ENCODE measurements at regions not wholly inside any gene's neighbourhood (a gene's known extent, or its start where the extent isn't known, plus 50 kb on each side); places are given as distances from the start of the nearest gene placed in this dataset.
"Not testable (repeated sequence)": the region's sequence is repeated elsewhere in the genome, so short reads cannot be mapped to it uniquely, and the experiment has no call there.

- Histone ChIP-seq H2AFZ (ENCODE audit: low read length) (no peak overlapping the region), H3K27ac (ENCODE audit: low read depth, low read length) (no peak overlapping the region)
- no peak for TF ChIP-seq CTCF (IDR thresholded peaks at IDR 0.05; ENCODE audit: extremely low read depth, low read depth, low read length)
These were observed 170.5 kb downstream of the UQCRFS1 start for GRCh38 chr19:29042450-29042849.

GRCh38 chr19:29040951-29041350 lies 172.0 kb downstream of the UQCRFS1 start:
- Histone ChIP-seq H3K27ac (ENCODE audit: low read depth, low read length) (no peak overlapping the region), H3K36me3 (ENCODE audit: insufficient read depth, low read length) (no peaks in the 10 kb centered on the region), H4K20me1 (ENCODE audit: insufficient read depth, low read length) (no peaks in the 10 kb centered on the region), H3K27me3 (ENCODE audit: insufficient read depth, low read length) (no peaks in the 10 kb centered on the region), H3K4me2 (ENCODE audit: insufficient read depth, low read length) (no peak overlapping the region), H3K79me2 (ENCODE audit: insufficient read depth, low read length) (no peaks in the 10 kb centered on the region), H3K4me1 (ENCODE audit: insufficient read depth, low read length) (no peaks in the 10 kb centered on the region), H2AFZ (ENCODE audit: low read length) (no peak overlapping the region), H3K9me3 (ENCODE audit: low read depth, low read length) (no peaks in the 10 kb centered on the region), H3K4me3 (ENCODE audit: insufficient read depth, low read length) (no peak overlapping the region)
- no peak for TF ChIP-seq CTCF (IDR thresholded peaks at IDR 0.05; ENCODE audit: extremely low read depth, low read depth, low read length)
- DNase-seq (ENCODE audit: insufficient read length, low spot score, missing footprints), result no peak

More at GRCh38 chr19:29042450-29042849, 170.5 kb downstream of the UQCRFS1 start:
- no peaks in the 10 kb centered on the region for H4K20me1 ChIP-seq (ENCODE audit: insufficient read depth, low read length)
- H3K27me3 ChIP-seq (ENCODE audit: insufficient read depth, low read length), result no peaks in the 10 kb centered on the region
- no peak overlapping the region for H3K4me2 ChIP-seq (ENCODE audit: insufficient read depth, low read length)
- no peaks in the 10 kb centered on the region for H3K4me1 ChIP-seq (ENCODE audit: insufficient read depth, low read length)
- no peak overlapping the region for H3K4me3 ChIP-seq (ENCODE audit: insufficient read depth, low read length)
- DNase-seq (ENCODE audit: insufficient read length, low spot score, missing footprints), result no peak
- peaks cover 3% of the 10 kb centered on the region for H3K9me3 ChIP-seq (ENCODE audit: low read depth, low read length)
- H3K79me2 ChIP-seq (ENCODE audit: insufficient read depth, low read length), result no peaks in the 10 kb centered on the region
- H3K36me3 ChIP-seq (ENCODE audit: insufficient read depth, low read length), result no peaks in the 10 kb centered on the region

GRCh38 chr19:29040292-29040691 lies 172.7 kb downstream of the UQCRFS1 start:
- Histone ChIP-seq H3K36me3 (ENCODE audit: insufficient read depth, low read length) (no peaks in the 10 kb centered on the region), H2AFZ (ENCODE audit: low read length) (no peak overlapping the region), H3K4me1 (ENCODE audit: insufficient read depth, low read length) (no peaks in the 10 kb centered on the region), H3K4me3 (ENCODE audit: insufficient read depth, low read length) (no peak overlapping the region), H3K4me2 (ENCODE audit: insufficient read depth, low read length) (no peak overlapping the region), H3K27me3 (ENCODE audit: insufficient read depth, low read length) (no peaks in the 10 kb centered on the region), H3K79me2 (ENCODE audit: insufficient read depth, low read length) (no peaks in the 10 kb centered on the region), H3K27ac (ENCODE audit: low read depth, low read length) (no peak overlapping the region), H3K9me3 (ENCODE audit: low read depth, low read length) (no peaks in the 10 kb centered on the region), H4K20me1 (ENCODE audit: insufficient read depth, low read length) (no peaks in the 10 kb centered on the region)
- TF ChIP-seq CTCF (IDR thresholded peaks at IDR 0.05; ENCODE audit: extremely low read depth, low read depth, low read length), result no peak
- no peak for DNase-seq (ENCODE audit: insufficient read length, low spot score, missing footprints)

- not testable (repeated sequence) for H3K27me3 ChIP-seq (ENCODE audit: insufficient read depth, low read length); DNase-seq (ENCODE audit: insufficient read length, low spot score, missing footprints); H3K9me3 ChIP-seq (ENCODE audit: low read depth, low read length); H4K20me1 ChIP-seq (ENCODE audit: insufficient read depth, low read length); H3K4me1 ChIP-seq (ENCODE audit: insufficient read depth, low read length); H3K27ac ChIP-seq (ENCODE audit: low read depth, low read length); H2AFZ ChIP-seq (ENCODE audit: low read length); H3K79me2 ChIP-seq (ENCODE audit: insufficient read depth, low read length); H3K4me2 ChIP-seq (ENCODE audit: insufficient read depth, low read length); H3K36me3 ChIP-seq (ENCODE audit: insufficient read depth, low read length); H3K4me3 ChIP-seq (ENCODE audit: insufficient read depth, low read length)
These were observed 173.9 kb downstream of the UQCRFS1 start for GRCh38 chr19:29039036-29039435.

Measured in osteoblast (primary cell).